ENCODE measurements at regions not wholly inside any gene's neighbourhood (a gene's known extent, or its start where the extent isn't known, plus 50 kb on each side); places are given as distances from the start of the nearest gene placed in this dataset.

DNA sequence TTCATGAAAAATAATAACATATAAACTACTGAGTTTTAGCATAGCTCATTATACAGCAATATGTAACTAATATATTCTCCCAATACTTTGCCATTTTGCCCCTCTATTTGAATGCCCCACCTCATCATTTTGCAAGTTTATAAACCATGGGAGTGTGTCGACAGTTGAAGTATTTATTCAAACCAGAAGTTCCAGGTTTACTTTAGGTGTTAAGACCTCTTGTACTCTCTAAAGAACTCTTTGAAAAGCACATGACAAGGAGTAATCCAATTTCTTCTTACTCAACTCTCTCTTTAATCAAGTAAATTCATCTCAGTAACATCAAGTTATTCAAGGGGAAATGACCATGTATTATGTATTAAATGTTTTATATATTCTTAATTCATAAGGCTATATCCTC lies 240.7 kb downstream of the COX18 start:
- H3K27ac ChIP-seq (ENCODE audit: insufficient read depth, low read depth, low read length) = no peak overlapping the region
- no peak overlapping the region for H3K4me2 ChIP-seq (ENCODE audit: insufficient read depth, low read length)
- CTCF ChIA-PET = no interaction called here
- DNase-seq (ENCODE audit: low read depth, low spot score) (no peak), FAIRE-seq (no peak)
- no peaks in the 10 kb centered on the region for H3K36me3 ChIP-seq (ENCODE audit: control insufficient read depth in 2 of 2, extremely low read depth in 1 of 2, insufficient read depth in 2 of 2, low read length in 2 of 2)
- dilution Hi-C loops (cut with MboI; ENCODE audit: extremely low pct_ligation_motif_present, low sequenced_read_pairs) (no loop called here), intact Hi-C loops (cut with micrococcal nuclease) (no loop called here)
- H3K9me3 ChIP-seq (replicated peaks; ENCODE audit: control insufficient read depth, insufficient read depth, low read length) = no peaks in the 10 kb centered on the region
- no peaks in the 10 kb centered on the region for H3K79me2 ChIP-seq (ENCODE audit: control insufficient read depth, insufficient read depth, low read length)
- no peak overlapping the region for H3K4me3 ChIP-seq (replicated peaks in 1 of 3; ENCODE audit: insufficient read depth in 1 of 3, low read depth in 1 of 3, low read length in 3 of 3)
- H4K20me1 ChIP-seq (replicated peaks; ENCODE audit: control insufficient read depth, extremely low read depth, insufficient read depth, low read length) = no peaks in the 10 kb centered on the region
- H3K27me3 ChIP-seq (ENCODE audit: control insufficient read depth in 2 of 2, insufficient read depth in 2 of 2, low read length in 2 of 2) = no peaks in the 10 kb centered on the region
- H3K9ac ChIP-seq (replicated peaks; ENCODE audit: extremely low read depth, insufficient read depth, low read length) = no peak overlapping the region
- H3K4me1 ChIP-seq (ENCODE audit: control insufficient read depth, extremely low read depth, insufficient read depth, low read length) = no peaks in the 10 kb centered on the region
- no peaks in the 10 kb centered on the region for H3K9me1 ChIP-seq (replicated peaks; ENCODE audit: control insufficient read depth, extremely low read depth, insufficient read depth, low read length)
- no TSS peak for BruUV-seq (replicated peaks)
- no peak overlapping the region for H2AFZ ChIP-seq (ENCODE audit: low read depth, low read length)
- TF ChIP-seq GATA2 (IDR thresholded peaks at IDR 0.05; ENCODE audit: insufficient read depth, insufficient read length, low read depth, low read length) (no peak), EZH2 (IDR thresholded peaks at IDR 0.05; ENCODE audit: borderline replicate concordance, low read depth, low read length, severe bottlenecking) (no peak), POLR2AphosphoS5 (IDR thresholded peaks at IDR 0.05; ENCODE audit: insufficient read depth, low read depth, low read length) (no peak), POLR2A (IDR thresholded peaks at IDR 0.05; ENCODE audit: low read depth, low read length) (no peak), FOS (IDR thresholded peaks at IDR 0.05; ENCODE audit: borderline replicate concordance, insufficient read depth, low read length) (no peak)
- TF ChIP-seq, protein P1, sequence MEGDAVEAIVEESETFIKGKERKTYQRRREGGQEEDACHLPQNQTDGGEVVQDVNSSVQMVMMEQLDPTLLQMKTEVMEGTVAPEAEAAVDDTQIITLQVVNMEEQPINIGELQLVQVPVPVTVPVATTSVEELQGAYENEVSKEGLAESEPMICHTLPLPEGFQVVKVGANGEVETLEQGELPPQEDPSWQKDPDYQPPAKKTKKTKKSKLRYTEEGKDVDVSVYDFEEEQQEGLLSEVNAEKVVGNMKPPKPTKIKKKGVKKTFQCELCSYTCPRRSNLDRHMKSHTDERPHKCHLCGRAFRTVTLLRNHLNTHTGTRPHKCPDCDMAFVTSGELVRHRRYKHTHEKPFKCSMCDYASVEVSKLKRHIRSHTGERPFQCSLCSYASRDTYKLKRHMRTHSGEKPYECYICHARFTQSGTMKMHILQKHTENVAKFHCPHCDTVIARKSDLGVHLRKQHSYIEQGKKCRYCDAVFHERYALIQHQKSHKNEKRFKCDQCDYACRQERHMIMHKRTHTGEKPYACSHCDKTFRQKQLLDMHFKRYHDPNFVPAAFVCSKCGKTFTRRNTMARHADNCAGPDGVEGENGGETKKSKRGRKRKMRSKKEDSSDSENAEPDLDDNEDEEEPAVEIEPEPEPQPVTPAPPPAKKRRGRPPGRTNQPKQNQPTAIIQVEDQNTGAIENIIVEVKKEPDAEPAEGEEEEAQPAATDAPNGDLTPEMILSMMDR (IDR thresholded peaks at IDR 0.05; ENCODE audit: extremely low read depth in 1 of 2, insufficient read depth in 1 of 2, low read depth in 1 of 2, low read length in 2 of 2) = no peak
- POLR2A ChIA-PET = no interaction called here

DNA sequence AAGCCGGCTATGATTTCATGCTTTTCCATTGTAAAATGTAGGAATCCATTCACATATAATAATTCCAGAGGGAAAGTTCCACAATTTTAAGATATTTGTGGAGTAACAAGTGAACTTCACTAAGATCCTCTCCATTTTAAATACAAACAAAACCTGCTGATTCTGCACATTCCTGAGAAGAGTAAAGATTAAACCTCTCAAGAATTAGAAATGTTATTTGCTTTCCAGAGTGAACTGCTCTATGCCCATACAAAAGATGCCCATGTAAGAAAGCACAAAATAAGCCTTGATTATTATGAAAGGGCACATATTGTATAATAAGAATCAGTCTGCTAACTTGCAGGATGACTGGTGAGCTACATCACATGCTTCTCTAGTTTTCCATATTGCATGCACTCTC lies 241.5 kb downstream of the COX18 start:
- ChIA-PET POLR2A (no interaction called here), CTCF (no interaction called here)
- Histone ChIP-seq H3K4me3 (replicated peaks in 1 of 3; ENCODE audit: insufficient read depth in 1 of 3, low read depth in 1 of 3, low read length in 3 of 3) (no peak overlapping the region), H2AFZ (ENCODE audit: low read depth, low read length) (no peak overlapping the region), H3K4me2 (ENCODE audit: insufficient read depth, low read length) (no peak overlapping the region), H3K9ac (replicated peaks; ENCODE audit: extremely low read depth, insufficient read depth, low read length) (no peak overlapping the region), H3K9me1 (replicated peaks; ENCODE audit: control insufficient read depth, extremely low read depth, insufficient read depth, low read length) (no peaks in the 10 kb centered on the region), H4K20me1 (replicated peaks; ENCODE audit: control insufficient read depth, extremely low read depth, insufficient read depth, low read length) (no peaks in the 10 kb centered on the region), H3K4me1 (ENCODE audit: control insufficient read depth, extremely low read depth, insufficient read depth, low read length) (no peaks in the 10 kb centered on the region), H3K27me3 (ENCODE audit: control insufficient read depth in 2 of 2, insufficient read depth in 2 of 2, low read length in 2 of 2) (no peaks in the 10 kb centered on the region), H3K27ac (ENCODE audit: insufficient read depth, low read depth, low read length) (no peak overlapping the region), H3K36me3 (ENCODE audit: control insufficient read depth in 2 of 2, extremely low read depth in 1 of 2, insufficient read depth in 2 of 2, low read length in 2 of 2) (no peaks in the 10 kb centered on the region), H3K79me2 (ENCODE audit: control insufficient read depth, insufficient read depth, low read length) (no peaks in the 10 kb centered on the region), H3K9me3 (replicated peaks; ENCODE audit: control insufficient read depth, insufficient read depth, low read length) (no peaks in the 10 kb centered on the region)
- FAIRE-seq = no peak
- DNase-seq (ENCODE audit: low read depth, low spot score) = no peak
- TF ChIP-seq JUN (IDR thresholded peaks at IDR 0.05; ENCODE audit: borderline replicate concordance, insufficient read depth, insufficient read length, low read depth) = no peak
- BruUV-seq (replicated peaks) = no TSS peak
- dilution Hi-C loops (cut with MboI; ENCODE audit: extremely low pct_ligation_motif_present, low sequenced_read_pairs) (no loop called here), intact Hi-C loops (cut with micrococcal nuclease) (no loop called here)
